K562 (cell line): ENCODE measurements at regions not wholly inside any gene's neighbourhood (a gene's known extent, or its start where the extent isn't known, plus 50 kb on each side); places are given as distances from the start of the nearest gene placed in this dataset.

Source experiments
- ATAC-seq: fragments of 200-7000 bp; cut with Tn5 transposase; 3 replicates; pipeline ENCODE4 v1.9.1; 2020; ENCODE audit warnings: moderate library complexity
- BruUV-seq: library from RNA; stranded (reverse); fragments of 400-500 nt; replicated peaks from 2 replicates; lab custom pipeline; 2021; lab: Mats Ljungman, UMichigan
- CTCF ChIA-PET: fragments of 300-600 bp; formaldehyde crosslinking; extraction: SDS; loops from one replicate; lab custom pipeline; 2021; ENCODE audit warnings: low intra/inter-chr PET ratio; lab: Yijun Ruan, JAX
- POLR2A ChIA-PET: fragments of 300-600, 350-650 bp; sonication (Branson Sonifier 250); formaldehyde crosslinking; extraction: SDS; loops from one replicate; lab custom pipeline; 2021; ENCODE audit warnings: antibody characterized with exemption, inconsistent platforms; lab: Yijun Ruan, JAX
- DNase-seq, 4 experiments: peaks; one replicate each; pipeline versions ENCODE4 v3.0.0 to v3.0.0-alpha.2; 2011 to 2018; ENCODE audit warnings: low spot score in 3 of 4, mixed read lengths in 3 of 4; ENCODE audit errors: extremely low read depth in 1 of 4
- FAIRE-seq: peaks from 2 replicates; lab custom pipeline; 2011; peaks lifted over from hg19 to GRCh38; lab: Jason Lieb, UNC
- H2AFZ ChIP-seq: 2 replicates; pipeline ENCODE4 v1.6.0; 2011; ENCODE audit warnings: low read depth, low read length, control low read depth, inconsistent platforms
- H3K27ac ChIP-seq: fragments of 200-600 bp; 3 replicates; pipeline ENCODE4 v1.8.0; 2011; ENCODE audit warnings: low read depth, mild to moderate bottlenecking, control low read depth, inconsistent platforms, low read length, moderate library complexity, mixed read lengths; ENCODE audit errors: extremely low read depth
- H3K27me3 ChIP-seq, 2 experiments: fragments of 300-600 bp in 1 of 2; 2 replicates in 1 of 2; 3 replicates in 1 of 2; pipeline versions ENCODE4 v1.6.0 to v1.8.0; 2011; ENCODE audit warnings: inconsistent platforms in 2 of 2, low read length in 2 of 2, mild to moderate bottlenecking in 1 of 2, mixed read lengths in 1 of 2, moderate library complexity in 1 of 2; ENCODE audit not compliant: control insufficient read depth in 2 of 2, insufficient read depth in 2 of 2
- H3K36me3 ChIP-seq: fragments of 300-600 bp; 3 replicates; pipeline ENCODE4 v1.8.0; 2011; ENCODE audit warnings: mild to moderate bottlenecking, low read length, inconsistent platforms; ENCODE audit not compliant: control insufficient read depth, insufficient read depth
- H3K4me1 ChIP-seq, 2 experiments: fragments of 200-600 bp in 1 of 2; replicated peaks in 1 of 2; 2 replicates in 1 of 2; 3 replicates in 1 of 2; pipeline versions ENCODE4 v1.5.1 to v1.8.0; 2011; ENCODE audit warnings: inconsistent platforms in 2 of 2, low read length in 2 of 2, mild to moderate bottlenecking in 1 of 2, mixed read lengths in 1 of 2, moderate library complexity in 1 of 2; ENCODE audit not compliant: control insufficient read depth in 2 of 2, insufficient read depth in 2 of 2
- H3K4me2 ChIP-seq: 2 replicates; pipeline ENCODE4 v1.6.1; 2011; ENCODE audit warnings: low read length, control low read depth, inconsistent platforms, mixed read lengths; ENCODE audit not compliant: insufficient read depth
- H3K4me3 ChIP-seq: fragments of 200-600 bp; sonication (generic), shearing (Covaris generic); 2 replicates; pipeline ENCODE4 v1.5.1; 2016; ENCODE audit warnings: control low read depth, inconsistent platforms
- H3K79me2 ChIP-seq: fragments of 200-600 bp; 3 replicates; pipeline ENCODE4 v1.8.0; 2011; ENCODE audit warnings: low read length, inconsistent platforms; ENCODE audit not compliant: control insufficient read depth, insufficient read depth
- H3K9ac ChIP-seq, 2 experiments: 2 replicates each; pipeline versions ENCODE4 v1.6.0 to v1.6.1; 2011; ENCODE audit warnings: low read depth in 2 of 2, low read length in 2 of 2, control low read depth in 1 of 2, inconsistent platforms in 1 of 2, mild to moderate bottlenecking in 1 of 2, mixed read lengths in 1 of 2; ENCODE audit not compliant: insufficient read depth in 1 of 2
- H3K9me1 ChIP-seq: one replicate; pipeline ENCODE4 v1.6.0; 2011; ENCODE audit warnings: inconsistent platforms, mild to moderate bottlenecking, low read length, moderate library complexity; ENCODE audit not compliant: control insufficient read depth, insufficient read depth
- H3K9me3 ChIP-seq: replicated peaks from 2 replicates; pipeline ENCODE4 v1.5.1; 2011; ENCODE audit warnings: low read depth, low read length, inconsistent platforms; ENCODE audit not compliant: control insufficient read depth, insufficient read depth
- H4K20me1 ChIP-seq: replicated peaks from 2 replicates; pipeline ENCODE4 v1.6.1; 2011; ENCODE audit warnings: low read length, inconsistent platforms, mixed read lengths; ENCODE audit not compliant: control insufficient read depth, insufficient read depth
- ADNP ChIP-seq: fragments of 200-800 bp; sonication (Bioruptor generic); IDR thresholded peaks from 2 replicates; pipeline ENCODE4 v1.6.1; 2016; ENCODE audit warnings: missing genetic modification characterization, missing compliant biosample characterization
- MTA1 ChIP-seq: fragments of 450-650 bp; IDR thresholded peaks from 2 replicates; pipeline ENCODE4 v1.6.1; 2017; ENCODE audit warnings: borderline replicate concordance
- TEAD2 ChIP-seq: fragments of 450-650 bp; IDR thresholded peaks from 2 replicates; pipeline ENCODE4 v1.6.1; 2016; ENCODE audit warnings: missing genetic modification characterization, control low read depth, missing compliant biosample characterization
- ZFP30 ChIP-seq: fragments of 250-450 bp; sonication (Bioruptor Pico); IDR thresholded peaks from 2 replicates; pipeline ENCODE4 v1.8.0; 2022; ENCODE audit warnings: moderate library complexity, mild to moderate bottlenecking, inconsistent platforms, borderline replicate concordance
- WGBS: fragments of 100-300 bp; shearing (Covaris generic); methylation state at CpG from one replicate; pipeline ENCODE4 v1.1.6; 2016; ENCODE audit warnings: low coverage, mixed read lengths; ENCODE audit not compliant: insufficient coverage; ENCODE audit errors: missing lambda C conversion rate; 5-methylcytosine and 5-hydroxymethylcytosine counted together
- in situ Hi-C: fragments of 300-500 bp; cut with MboI; formaldehyde crosslinking; loops from 4 replicates; pipeline ENCODE4 v1.15.0; 2018; ENCODE audit warnings: inconsistent platforms, mixed read lengths
- intact Hi-C: fragments of 100-400 bp; cut with micrococcal nuclease; formaldehyde crosslinking; loops from 2 replicates; pipeline ENCODE4 v1.14.2; 2022
- TF ChIP-seq, protein P1 (sequence below): fragments of 200-800 bp; sonication (Bioruptor generic); IDR thresholded peaks from 2 replicates; pipeline ENCODE4 v1.6.1; 2016; ENCODE audit warnings: missing genetic modification characterization, missing compliant biosample characterization
- TF ChIP-seq, protein P2 (sequence below): fragments of 250-450 bp; sonication (Bioruptor Pico); IDR thresholded peaks from 2 replicates; pipeline ENCODE4 v1.8.0; 2022; ENCODE audit warnings: moderate library complexity, mild to moderate bottlenecking, inconsistent platforms
- TF ChIP-seq, protein P3 (sequence below): fragments of 250-450 bp; sonication (Bioruptor Pico); IDR thresholded peaks from 2 replicates; pipeline ENCODE4 v1.5.0; 2020; ENCODE audit warnings: mild to moderate bottlenecking

DNA sequence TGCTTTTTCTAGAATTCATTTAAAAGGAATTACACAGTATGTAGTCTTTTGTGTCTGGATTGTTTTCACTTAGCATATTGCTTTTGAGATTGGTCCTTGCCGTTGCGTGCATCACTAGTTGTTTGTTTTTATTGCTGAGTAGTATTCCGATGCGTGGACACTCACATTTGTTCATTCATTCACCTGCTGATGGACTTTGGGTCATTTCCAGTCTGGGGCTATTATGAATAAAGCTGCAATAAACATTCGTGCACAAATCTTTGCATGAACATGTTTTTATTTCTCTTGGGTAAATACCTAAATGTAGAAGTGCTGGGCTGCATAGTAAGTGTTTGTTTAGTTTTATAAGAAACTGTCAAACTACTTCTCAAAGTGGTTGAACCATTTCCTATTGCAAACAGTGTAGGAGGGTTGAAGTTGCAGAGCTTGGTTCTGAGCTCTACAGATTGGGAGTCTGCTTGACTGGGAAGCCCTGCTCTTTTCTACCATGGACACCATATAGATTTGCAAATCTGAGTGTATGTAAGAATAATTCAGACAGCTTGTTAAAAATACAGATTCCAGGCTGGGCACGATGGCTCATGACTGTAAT lies 404.7 kb upstream of the PROX1 start:
- FAIRE-seq (no peak), ATAC-seq (no peak), DNase-seq (no peak)
- TF ChIP-seq, protein P1, sequence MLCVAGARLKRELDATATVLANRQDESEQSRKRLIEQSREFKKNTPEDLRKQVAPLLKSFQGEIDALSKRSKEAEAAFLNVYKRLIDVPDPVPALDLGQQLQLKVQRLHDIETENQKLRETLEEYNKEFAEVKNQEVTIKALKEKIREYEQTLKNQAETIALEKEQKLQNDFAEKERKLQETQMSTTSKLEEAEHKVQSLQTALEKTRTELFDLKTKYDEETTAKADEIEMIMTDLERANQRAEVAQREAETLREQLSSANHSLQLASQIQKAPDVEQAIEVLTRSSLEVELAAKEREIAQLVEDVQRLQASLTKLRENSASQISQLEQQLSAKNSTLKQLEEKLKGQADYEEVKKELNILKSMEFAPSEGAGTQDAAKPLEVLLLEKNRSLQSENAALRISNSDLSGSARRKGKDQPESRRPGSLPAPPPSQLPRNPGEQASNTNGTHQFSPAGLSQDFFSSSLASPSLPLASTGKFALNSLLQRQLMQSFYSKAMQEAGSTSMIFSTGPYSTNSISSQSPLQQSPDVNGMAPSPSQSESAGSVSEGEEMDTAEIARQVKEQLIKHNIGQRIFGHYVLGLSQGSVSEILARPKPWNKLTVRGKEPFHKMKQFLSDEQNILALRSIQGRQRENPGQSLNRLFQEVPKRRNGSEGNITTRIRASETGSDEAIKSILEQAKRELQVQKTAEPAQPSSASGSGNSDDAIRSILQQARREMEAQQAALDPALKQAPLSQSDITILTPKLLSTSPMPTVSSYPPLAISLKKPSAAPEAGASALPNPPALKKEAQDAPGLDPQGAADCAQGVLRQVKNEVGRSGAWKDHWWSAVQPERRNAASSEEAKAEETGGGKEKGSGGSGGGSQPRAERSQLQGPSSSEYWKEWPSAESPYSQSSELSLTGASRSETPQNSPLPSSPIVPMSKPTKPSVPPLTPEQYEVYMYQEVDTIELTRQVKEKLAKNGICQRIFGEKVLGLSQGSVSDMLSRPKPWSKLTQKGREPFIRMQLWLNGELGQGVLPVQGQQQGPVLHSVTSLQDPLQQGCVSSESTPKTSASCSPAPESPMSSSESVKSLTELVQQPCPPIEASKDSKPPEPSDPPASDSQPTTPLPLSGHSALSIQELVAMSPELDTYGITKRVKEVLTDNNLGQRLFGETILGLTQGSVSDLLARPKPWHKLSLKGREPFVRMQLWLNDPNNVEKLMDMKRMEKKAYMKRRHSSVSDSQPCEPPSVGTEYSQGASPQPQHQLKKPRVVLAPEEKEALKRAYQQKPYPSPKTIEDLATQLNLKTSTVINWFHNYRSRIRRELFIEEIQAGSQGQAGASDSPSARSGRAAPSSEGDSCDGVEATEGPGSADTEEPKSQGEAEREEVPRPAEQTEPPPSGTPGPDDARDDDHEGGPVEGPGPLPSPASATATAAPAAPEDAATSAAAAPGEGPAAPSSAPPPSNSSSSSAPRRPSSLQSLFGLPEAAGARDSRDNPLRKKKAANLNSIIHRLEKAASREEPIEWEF, result no peak
- no peak for TF ChIP-seq ZFP30 (CRISPR knock-in tag)
- no peak for TF ChIP-seq TEAD2 (tag)
- no peak for TF ChIP-seq MTA1
- no peak for TF ChIP-seq ADNP (tag)
- TF ChIP-seq, protein P2, sequence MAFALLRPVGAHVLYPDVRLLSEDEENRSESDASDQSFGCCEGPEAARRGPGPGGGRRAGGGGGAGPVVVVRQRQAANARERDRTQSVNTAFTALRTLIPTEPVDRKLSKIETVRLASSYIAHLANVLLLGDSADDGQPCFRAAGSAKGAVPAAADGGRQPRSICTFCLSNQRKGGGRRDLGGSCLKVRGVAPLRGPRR (CRISPR knock-in tag), result no peak
- TF ChIP-seq, protein P3, sequence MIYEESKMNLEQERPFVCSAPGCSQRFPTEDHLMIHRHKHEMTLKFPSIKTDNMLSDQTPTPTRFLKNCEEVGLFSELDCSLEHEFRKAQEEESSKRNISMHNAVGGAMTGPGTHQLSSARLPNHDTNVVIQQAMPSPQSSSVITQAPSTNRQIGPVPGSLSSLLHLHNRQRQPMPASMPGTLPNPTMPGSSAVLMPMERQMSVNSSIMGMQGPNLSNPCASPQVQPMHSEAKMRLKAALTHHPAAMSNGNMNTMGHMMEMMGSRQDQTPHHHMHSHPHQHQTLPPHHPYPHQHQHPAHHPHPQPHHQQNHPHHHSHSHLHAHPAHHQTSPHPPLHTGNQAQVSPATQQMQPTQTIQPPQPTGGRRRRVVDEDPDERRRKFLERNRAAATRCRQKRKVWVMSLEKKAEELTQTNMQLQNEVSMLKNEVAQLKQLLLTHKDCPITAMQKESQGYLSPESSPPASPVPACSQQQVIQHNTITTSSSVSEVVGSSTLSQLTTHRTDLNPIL (CRISPR knock-in tag), result no peak
- ChIA-PET POLR2A (no interaction called here), CTCF (no interaction called here)
- Histone ChIP-seq H3K27ac (no peak overlapping the region), H3K9me1 (no peaks in the 10 kb centered on the region), H4K20me1 (no peaks in the 10 kb centered on the region), H2AFZ (no peak overlapping the region), H3K9me3 (no peaks in the 10 kb centered on the region), H3K36me3 (no peaks in the 10 kb centered on the region), H3K4me3 (no peak overlapping the region), H3K4me2 (no peak overlapping the region), H3K4me1 (no peaks in the 10 kb centered on the region), H3K27me3 (no peaks in the 10 kb centered on the region; a peak in 1 of 5 replicates), H3K79me2 (no peaks in the 10 kb centered on the region), H3K9ac (no peak overlapping the region)
- no TSS peak for BruUV-seq
- 1% methylated on average over 6 of the region's 6 CpGs for WGBS
- in situ Hi-C loops (no loop called here), intact Hi-C loops (no loop called here)
